ENCODE measurements at regions not wholly inside any gene's neighbourhood (a gene's known extent, or its start where the extent isn't known, plus 50 kb on each side); places are given as distances from the start of the nearest gene placed in this dataset.
"Not testable (repeated sequence)": the region's sequence is repeated elsewhere in the genome, so short reads cannot be mapped to it uniquely, and the experiment has no call there.

DNA sequence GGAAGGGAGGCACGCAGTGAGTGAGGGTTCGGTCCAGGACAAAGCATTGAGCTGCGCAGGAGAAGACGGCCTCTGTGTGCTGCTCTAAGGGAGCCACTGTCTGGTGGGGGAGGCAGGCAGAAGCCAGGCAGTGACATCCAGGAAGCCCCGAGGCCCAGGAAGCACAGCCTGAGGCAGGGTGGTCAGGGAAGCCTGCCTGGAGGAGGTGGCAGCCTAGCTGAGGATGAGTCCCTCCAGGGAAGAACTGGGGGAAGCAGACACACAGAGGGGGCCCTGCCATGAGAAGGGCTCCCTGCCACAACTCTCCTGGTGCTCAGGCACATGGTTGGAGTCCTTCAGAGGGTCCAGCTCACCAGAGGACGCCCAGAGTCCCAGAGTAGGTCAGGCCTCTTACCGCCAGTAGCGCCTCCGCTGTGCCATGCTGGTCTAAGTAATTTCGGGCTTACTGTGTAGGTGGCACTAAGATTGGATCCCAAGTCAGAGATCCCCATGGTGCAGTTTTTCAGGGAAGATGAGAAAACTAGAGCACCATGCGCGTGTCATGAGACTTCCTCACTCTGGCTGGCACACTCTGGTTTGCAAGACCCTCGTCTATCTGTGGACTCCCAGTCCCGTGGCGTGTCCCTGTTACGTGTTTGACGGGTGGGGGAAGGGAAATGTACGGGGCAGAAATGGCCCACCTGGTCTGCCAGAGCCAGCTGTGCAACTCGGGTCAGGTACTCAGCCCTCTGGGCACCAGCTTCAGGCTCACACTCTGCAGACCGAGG, 887.2 kb downstream of the BRD1 start:
- no peak for DNase-seq (ENCODE audit: low spot score)

DNA sequence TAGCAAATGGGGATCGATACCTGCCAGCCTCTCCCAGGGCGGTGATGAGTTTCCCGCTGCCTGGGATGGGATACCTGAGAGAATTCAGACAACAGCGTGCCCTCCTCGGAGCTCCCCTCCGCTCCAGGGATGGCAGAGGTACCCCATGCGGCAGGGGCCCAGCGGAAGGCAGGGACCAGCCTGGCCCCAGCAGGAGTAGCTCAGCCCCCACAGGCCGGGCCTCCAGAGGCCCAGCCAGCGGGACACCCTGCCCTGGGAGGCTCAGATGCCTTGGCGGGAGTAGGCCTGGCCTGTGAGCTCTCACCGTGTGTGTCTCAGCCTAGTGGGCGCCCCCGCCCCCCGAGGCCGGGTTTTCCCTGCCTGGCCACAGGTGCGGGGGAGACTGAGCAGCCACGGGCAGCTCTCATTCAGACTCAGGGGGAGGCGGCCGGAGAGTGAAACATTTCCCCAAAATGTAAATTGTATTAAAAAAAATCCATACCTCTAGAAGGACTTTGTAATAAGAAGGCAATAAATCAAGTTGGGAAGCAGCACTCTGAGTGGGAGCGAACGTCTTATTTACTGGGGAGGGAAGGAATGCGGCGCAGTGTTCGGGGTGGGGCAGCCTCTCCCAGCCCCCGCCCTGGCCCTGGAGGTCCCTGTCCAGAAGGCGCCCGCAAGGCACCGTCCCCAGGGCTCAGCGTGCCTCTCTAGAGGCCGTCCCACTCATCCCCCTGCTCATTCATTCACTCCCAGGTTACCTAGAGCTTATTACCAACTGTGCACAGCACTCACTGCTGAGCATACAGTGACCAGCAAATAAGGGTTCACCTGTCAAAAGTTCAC, 888.0 kb downstream of the BRD1 start:
- DNase-seq (ENCODE audit: low spot score), result no peak

DNA sequence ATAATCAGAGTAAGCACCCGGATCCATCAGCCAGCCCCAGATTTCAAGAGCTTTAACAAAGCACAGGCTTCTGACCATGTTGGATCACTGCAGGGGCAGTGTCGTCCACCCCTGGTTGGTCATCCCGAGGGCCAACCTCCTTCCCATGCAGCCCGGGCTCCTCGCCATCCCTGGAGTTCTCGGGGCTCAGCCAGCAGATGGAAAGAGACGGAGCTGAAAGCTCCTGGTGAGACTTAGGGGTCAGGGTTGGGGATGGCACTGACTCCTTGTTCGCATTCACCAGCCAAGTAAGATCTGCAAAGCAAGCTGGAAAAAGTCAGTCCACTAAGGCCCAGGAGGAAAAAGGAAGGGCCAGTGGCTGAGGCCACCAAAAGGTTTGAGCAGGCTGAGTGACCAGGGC, 888.9 kb downstream of the BRD1 start:
- no peak for DNase-seq (ENCODE audit: low spot score)

DNA sequence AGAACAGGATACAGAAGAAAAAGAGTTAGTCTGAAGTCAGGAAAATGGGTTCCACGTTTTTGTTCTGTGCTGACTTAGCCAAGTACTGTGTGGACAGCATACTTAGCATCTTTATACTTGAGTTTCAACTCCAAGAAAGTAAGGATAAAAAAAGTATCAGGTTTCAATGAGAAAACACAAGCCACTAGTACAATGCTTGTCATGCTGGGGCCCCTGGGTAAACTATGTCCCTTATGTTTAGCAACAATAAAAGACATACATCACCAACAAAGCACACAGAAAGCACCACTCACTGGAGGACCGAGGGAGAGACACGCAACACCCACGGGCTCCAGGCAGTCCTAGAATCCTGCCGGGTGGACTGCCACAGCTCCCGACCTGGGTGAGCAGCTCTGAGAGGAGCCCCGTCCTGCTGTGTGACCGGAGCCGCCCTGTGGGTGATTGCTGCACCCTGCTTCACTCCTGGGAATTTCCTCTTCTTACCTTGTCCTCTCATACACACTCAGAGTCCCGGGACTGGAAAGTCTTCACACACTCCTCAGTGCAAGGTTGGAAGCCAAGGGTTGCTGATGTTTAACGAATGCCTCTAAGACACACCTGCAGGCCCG, 890.5 kb downstream of the BRD1 start:
- DNase-seq (ENCODE audit: low spot score), result no peak

DNA sequence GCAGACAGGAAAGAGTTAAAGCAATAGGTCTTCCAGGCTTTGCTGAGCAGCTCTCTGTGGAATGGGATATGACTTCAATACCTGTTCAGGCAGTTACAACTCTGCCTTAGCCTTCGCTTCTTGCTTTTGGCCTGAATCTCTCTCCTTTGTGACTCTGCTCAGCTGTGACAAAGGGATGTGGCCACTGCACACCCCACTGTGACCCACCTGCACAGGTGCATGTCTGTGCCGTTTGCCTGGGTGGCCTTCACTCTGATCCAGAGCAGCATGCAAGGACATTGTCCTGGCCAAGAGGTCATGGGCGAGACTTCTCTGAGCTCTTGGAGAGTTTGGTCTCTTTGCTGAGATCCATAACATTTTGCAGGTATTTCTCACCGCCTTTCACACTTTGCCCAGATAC, 891.3 kb downstream of the BRD1 start:
- DNase-seq (ENCODE audit: low spot score), result no peak

DNA sequence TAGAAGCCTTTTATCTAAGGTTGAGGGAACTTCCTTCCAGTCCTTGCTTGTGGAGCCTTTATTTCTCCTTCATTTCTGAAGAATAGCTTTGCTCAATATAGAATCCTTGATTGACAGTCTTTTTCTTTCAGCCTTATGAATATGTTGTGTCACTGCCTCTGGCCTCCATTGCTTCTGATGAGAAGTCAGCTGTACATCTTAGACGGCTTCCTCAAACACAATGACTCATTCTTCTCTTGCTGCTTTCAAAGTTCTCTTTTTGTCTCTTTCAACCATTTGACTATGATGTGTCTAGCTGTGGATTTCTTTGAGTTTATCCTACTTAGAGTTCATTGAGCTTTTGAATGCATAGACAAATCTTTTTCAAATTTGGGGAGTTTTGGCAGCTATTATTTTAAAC, 893.2 kb downstream of the BRD1 start:
- DNase-seq (ENCODE audit: low spot score), result no peak

DNA sequence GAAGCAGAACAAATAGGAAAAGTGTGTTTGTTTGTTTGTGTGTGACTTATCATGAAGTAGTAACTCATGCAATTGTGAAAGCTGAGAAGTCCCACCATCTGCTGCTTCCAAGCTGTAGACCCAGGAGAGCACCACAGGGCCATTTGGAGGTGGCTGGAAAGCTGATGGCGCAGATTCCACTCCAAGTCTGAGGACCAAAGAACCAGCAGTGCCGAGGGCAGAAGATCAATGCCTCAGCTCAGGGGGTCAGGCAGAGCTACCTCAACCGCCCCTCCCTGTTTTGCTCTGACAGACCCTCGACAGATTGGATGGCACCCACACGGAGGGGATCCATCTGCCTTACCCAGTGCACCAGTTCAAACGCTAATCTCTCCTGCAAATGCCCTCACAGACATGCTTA, 896.2 kb downstream of the BRD1 start:
- no peak for DNase-seq (ENCODE audit: low spot score)

DNA sequence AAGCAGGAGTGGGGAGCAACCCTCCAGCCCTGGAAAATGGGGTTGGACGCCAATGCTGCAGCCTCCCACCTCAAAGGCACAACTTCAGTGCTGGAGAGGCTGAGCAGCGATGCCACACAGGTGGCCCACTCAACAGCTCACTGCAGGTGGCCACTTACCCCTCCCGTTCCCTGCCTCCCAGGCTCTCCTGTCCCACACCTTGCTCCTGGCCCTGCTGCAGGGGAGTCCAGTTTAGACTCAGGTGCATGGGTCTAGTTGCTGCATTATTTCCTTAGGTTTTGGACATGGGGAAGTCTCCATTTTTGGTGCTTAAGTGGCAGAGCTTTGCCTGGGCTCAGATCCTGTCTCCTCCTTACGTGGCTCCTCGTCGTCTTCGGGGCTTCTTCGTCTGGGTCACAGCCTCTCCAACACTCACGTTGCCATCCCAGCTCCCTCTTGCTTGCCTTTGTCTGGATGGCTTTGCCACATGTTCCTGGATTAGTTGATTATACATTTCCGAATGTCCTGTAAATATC, 898.3 kb downstream of the BRD1 start:
- DNase-seq (ENCODE audit: low spot score), result no peak

DNA sequence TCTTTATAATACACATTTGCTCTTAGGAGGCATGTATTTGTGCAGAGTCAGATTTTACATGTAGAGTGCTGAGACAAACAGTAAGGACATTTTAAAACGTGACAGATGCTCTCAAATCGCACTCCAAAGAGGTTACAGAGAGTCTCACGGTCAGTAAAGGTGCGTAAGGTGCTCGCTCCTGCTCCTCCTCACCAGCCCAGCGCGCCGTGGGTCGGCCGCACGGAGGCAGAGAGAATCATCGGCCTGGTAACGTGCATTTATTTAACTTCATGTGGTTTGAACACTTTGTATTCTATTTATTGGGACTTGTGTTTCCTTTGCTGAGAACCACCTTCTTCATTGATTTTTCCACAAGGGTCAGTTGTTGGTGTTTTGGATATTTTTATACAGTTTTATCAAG, 900.1 kb downstream of the BRD1 start:
- no peak for DNase-seq (ENCODE audit: low spot score)

DNA sequence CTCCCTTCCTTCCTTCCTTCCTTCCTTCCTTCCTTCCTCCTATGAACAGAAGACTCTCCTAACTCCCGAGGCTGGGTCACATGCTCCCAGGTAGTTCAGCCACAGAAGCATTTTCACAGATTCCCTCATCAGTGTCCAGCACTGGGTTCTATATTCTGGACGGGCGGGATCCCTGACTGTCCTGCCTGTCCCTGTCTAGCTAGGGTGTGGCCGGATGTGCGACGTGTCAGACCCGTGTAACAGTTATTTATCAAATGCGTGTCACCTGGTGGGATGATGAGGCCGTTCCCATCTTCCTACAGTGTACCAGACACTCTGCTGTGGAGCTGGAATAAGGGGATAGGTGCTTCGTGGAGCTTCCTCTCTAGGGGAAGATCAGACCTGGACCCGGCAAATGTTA, 901.0 kb downstream of the BRD1 start:
- DNase-seq (ENCODE audit: low spot score), result no peak

DNA sequence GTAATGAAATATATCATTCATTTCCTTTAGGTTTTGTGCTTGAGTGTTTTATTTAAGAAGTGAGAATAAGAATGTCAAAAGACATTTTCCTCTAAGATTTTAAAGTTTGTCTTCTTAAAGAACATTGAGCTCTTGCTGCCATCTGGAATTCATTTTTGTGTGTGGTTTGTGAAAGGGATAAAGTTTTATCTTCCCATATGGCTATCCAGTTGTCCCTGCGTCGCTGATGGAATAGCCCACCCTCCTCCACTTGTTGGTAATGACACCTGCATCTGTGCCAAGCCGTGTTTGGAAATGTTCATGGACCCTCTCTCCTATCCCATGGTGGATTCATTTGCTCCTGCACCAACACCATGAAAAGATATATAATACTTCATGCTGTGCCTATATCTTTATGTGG, 901.5 kb downstream of the BRD1 start:
- no peak for DNase-seq (ENCODE audit: low spot score)

DNA sequence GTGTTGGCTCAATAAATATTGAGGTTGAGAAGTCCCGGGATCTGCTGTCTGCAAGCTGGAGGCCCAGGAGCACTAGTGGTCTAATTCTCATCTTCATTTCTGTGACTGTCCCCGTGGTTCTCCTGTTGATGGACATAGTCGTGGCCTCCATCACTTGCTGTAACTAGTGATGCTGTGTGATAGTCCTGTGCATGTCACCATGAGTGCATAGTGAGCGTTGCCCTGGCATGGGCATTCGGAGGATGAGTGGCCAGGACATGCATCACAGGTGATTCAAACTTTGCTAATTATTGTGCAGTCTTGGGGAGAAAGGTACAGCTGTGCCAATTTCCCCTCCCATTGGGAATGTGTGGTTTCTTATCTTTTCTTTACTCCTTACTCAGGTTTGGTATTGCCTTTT, 902.2 kb downstream of the BRD1 start:
- no peak for DNase-seq (ENCODE audit: low spot score)

DNA sequence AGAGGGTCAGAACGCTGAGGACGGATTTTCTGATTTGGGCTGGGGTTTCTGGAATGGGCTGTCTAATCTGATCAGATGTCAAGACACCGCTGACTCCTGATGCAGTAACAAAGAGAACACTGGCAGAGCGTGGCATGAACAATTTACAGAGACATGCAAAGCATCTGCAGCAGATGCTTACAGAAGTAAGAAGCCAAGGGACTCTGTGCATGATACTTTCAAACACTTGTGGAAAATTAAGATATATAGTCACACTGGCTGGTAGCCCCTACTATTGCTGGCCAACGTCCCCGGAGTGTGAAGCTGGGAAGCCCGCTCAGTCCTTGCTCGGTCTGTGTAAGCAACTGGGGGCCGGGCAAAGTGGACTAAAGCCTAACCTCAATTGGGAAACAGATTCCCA, 903.7 kb downstream of the BRD1 start:
- DNase-seq (ENCODE audit: low spot score), result no peak

DNA sequence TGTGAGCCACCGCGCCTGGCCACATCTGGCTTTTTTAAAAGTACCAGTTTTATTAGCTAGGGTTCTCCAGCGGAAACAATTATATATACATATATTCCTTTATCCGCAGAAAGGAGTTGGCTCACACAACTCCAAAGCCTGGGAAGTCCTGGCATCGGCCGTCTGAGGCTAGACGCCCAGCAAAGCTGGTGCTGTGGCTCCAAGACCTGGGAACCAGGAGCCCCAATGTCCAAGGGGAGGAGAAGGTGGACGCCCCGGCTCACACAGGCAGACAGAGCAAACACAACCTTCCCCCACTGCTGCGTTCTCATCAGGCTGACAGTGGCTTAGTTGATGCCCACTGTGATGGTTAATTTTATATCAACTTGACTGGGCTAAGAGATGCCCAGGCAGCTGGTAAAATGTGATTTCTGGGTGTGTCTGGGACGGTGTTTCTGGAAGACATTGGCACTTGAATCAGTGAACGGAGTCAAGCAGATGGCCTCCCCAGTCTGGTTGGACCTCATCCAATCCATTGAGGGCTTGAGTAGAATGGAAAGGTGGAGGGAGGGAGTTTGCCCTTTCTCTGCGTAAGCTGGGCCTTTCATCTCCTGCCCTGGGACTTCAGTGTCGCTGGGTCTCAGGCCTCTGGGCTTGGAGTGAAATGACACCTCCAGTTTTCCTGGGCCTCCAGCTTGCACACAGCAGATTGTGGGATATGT, 904.4 kb downstream of the BRD1 start:
- DNase-seq (ENCODE audit: low spot score), result no peak

DNA sequence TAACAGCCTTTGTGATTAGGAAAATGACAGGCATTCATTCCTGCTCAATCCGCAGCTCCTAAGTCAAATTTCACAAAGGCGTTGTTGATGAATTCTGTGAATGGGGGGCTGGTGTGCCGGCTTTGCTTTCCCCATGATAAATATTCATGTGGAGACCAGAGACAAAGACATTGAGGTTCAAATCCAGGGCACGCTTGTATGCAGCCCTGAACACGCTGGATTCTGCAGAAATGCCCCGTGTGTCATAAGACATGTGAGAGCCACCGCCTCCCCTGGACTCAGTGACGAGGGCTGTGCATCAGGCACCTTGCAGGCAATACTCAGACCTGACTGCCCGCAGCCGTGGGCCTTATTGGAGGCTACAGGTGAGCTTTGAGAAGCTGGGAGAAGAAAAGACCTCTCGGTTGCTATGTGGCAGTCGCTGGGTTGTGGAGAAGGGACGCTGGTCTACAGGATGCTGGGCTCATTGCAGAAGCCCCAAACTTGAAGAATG, 906.2 kb downstream of the BRD1 start:
- DNase-seq (ENCODE audit: low spot score), result no peak

DNA sequence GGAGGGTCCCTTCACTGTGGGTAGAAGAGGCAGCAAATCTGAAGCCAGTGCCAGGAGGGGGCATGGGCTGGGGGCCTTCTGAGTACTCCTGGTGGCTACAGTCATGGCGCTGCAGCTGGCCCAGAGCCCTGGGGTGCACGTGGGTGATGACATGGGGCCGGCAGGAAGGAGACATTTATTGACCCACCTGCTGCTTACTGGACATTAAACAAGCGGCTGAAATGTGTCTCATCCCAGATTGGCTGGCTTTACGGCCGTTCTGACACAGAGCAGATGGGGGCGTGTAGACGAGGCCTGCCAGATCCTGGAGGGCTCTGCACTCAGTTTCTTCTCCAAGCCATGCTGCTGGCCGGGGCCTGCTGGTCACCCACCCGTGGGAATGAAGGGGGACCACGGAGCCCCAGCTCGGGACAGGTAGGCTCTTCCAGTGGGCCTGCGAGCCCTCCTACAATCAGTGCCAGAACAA, 906.9 kb downstream of the BRD1 start:
- DNase-seq (ENCODE audit: low spot score), result no peak

DNA sequence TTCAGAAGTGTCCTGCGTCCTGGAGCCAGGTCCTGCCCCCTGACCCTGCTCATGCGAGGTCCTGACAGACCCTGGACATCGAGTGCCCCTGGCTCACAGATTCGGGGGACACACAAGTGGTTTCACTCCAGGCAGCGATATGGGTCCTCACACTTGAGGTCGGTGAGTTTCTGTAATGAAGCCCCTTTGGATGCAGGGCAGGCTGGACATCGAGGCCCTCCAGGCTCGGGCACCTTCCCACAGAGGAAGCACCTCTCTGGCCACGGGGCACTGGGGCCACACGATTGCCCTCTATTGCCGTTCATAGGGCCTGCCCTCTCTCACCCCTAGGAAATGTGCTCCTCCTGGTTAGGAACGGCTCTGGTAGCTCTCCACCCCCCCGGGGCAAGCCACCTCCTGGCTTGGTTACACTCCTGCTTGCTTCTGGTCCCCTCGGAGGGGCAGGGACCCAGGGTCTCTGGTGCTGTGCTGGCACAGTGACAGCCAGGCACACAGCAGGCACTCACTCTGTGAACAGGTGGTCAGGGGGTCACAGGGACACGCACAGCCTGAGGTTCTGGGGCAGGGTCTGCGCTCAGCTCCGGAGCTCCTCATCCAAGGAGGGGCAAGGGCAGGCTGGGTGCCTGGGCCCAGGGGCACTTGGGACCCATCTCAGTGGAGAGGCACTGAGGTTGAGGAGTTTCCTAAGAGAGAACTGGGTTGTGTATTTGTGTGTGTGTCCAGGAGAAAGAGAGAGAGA, 907.7 kb downstream of the BRD1 start:
- no peak for DNase-seq (ENCODE audit: low spot score)

DNA sequence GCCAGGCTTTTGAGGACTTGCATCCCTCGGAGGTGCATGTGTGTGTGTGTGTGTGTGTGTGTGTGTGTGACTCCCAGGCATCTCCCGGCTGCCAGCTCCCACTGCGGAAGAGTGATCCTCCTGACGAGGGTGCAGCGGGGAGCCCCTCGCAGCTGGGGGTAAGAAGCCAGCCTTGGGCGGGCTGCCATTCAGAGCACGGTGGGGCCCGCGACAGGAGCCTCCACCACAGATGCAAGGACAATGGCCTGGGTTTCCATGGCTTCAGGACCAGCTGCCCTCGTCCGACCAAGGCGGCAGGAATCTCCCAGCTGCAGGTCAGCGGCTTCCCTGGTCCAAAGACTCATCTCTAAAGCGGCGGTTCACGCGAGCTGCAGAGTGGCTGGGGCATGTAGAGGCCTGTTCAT, 908.5 kb downstream of the BRD1 start:
- DNase-seq (ENCODE audit: low spot score), result no peak

DNA sequence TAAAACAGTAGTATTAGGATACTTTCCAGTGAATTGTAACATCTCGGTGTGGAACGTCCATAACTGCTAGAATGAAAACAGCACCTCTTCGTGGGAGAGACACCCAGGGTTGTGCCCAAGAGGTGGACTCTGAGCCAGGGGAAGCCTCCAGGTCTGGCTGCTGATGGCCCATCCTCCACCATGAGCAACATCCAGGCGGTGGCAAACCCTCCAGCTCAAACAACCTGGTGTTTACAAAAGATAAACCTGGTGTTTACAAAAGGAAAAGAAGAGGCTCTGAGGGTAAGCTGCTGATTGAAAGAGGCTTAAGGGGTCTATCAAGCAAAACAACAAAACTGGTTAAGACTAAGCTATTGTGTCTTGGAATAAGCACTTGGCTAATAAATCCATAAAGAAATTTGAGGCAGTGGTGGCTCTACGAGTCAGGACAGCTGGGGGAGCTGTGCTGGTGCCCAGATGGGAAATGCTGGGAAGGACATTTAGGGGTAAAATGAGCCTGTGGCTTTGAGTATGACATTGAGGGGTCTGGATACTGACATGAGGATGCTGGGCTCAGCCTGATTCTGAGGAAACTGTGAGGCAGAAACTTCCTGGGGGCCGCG, 909.0 kb downstream of the BRD1 start:
- DNase-seq (ENCODE audit: low spot score), result no peak

DNA sequence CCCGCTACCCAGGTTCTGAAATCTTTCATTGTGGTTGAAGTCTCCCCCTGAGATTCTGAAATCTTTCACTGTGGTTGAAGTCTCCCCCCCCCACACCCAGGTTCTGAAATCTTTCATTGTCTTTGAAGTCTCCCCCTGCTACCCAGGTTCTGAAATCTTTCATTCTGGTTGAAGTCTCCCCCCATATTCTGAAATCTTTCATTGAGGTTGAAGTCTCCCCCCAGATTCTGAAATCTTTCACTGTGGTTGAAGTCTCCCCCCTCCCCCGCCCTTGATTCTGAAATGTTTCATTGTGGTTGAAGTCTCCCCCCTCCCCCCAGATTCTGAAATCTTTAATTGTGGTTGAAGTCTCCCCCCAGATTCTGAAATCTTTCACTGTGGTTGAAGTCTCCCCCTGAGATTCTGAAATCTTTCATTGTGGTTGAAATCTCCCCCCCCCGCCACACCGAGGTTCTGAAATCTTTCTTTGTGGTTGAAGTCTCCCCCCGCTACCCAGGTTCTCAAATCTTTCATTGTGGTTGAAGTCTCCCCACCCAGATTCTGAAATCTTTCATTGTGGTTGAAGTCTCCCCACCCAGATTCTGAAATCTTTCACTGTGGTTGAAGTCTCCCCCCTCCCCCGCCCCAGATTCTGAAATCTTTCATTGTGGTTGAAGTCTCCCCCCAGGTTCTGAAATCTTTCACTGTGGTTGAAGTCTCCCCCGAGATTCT, 915.2 kb downstream of the BRD1 start:
- not testable (repeated sequence) for DNase-seq (ENCODE audit: low spot score)
